Thyroid gland (tissue), 4 donors: ENCODE measurements at regions not wholly inside any gene's neighbourhood (a gene's known extent, or its start where the extent isn't known, plus 50 kb on each side); places are given as distances from the start of the nearest gene placed in this dataset.

Experiments
- DNase-seq, 2 donors: peaks; one replicate each; pipeline ENCODE4 v3.0.0-alpha.2; 2019
- H3K27ac ChIP-seq, 3 donors: fragments of 200-600 bp; sonication (generic); 1 replicate in 2 of 3; 2 replicates in 1 of 3; pipeline ENCODE4 v1.5.1; 2016 to 2019; ENCODE audit warnings: mild to moderate bottlenecking in 1 of 3, moderate library complexity in 1 of 3
- H3K27me3 ChIP-seq: fragments of 200-600 bp; sonication (generic); one replicate; pipeline ENCODE4 v1.5.1; 2019
- H3K36me3 ChIP-seq, 2 donors: fragments of 200-600 bp; sonication (generic); one replicate each; pipeline ENCODE4 v1.5.1; 2016 to 2019
- H3K4me1 ChIP-seq, 2 donors: fragments of 200-600 bp; sonication (generic); one replicate each; pipeline ENCODE4 v1.5.1; 2017 to 2019
- H3K4me3 ChIP-seq, 3 donors: fragments of 200-600 bp; sonication (generic); replicated peaks in 1 of 3; 1 replicate in 2 of 3; 2 replicates in 1 of 3; pipeline ENCODE4 v1.5.1; 2016; ENCODE audit warnings: mild to moderate bottlenecking in 1 of 3
- H3K9me3 ChIP-seq: fragments of 200-600 bp; sonication (generic); one replicate; pipeline ENCODE4 v1.5.1; 2017
- POLR2A ChIP-seq, 2 donors: fragments of 450-650 bp; IDR thresholded peaks; one replicate each; pipeline ENCODE4 v1.6.1; 2017; ENCODE audit warnings: antibody characterized with exemption in 2 of 2, mild to moderate bottlenecking in 2 of 2, moderate library complexity in 1 of 2
- WGBS, 2 donors: methylation state at CpG; one replicate each; pipeline ENCODE4 v1.1.5; 2017; 5-methylcytosine and 5-hydroxymethylcytosine counted together
- intact Hi-C: fragments of 100-400 bp; cut with DNase I; formaldehyde crosslinking; loops from one replicate; pipeline ENCODE4 v1.15.1; 2023
- TF ChIP-seq, protein P1 (sequence below), 6 experiments: fragments of 200-600 bp in 3 of 6; fragments of 450-650 bp in 3 of 6; sonication (generic) in 3 of 6; IDR thresholded peaks; one replicate each; pipeline ENCODE4 v1.5.1; 2016 to 2019; ENCODE audit warnings: antibody characterized with exemption in 6 of 6, mild to moderate bottlenecking in 2 of 6, inconsistent platforms in 1 of 6, moderate library complexity in 1 of 6

DNA sequence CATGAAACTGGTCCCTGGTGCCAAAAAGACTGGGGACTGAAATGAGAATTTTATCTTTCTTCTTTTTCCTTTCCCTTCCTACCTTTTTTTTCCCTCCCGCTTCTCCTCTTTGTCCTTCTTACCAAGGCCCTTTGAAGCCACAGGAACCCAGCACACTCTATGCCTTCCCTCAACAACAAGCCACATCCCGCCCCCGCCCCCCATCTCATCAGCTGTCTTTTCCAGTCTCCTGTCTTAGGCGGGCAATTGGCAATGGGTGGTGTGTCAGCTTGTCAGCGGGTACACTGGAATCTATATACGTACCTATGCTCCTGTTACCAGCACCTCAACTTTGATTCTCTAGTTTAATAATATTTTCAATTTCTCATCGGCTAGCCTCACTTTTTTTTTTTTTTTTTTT lies 56.3 kb upstream of the CHD2 start:
- Histone ChIP-seq H3K9me3 (no peaks in the 10 kb centered on the region), H3K27ac (no peak overlapping the region), H3K4me1 (peaks cover 8 to 25% of the 10 kb centered on the region in 2 donors), H3K4me3 (no peak overlapping the region), H3K36me3 (no peaks in the 10 kb centered on the region), H3K27me3 (no peaks in the 10 kb centered on the region)
- WGBS, 2 donors: 96 to 97% methylated on average over 7 of the region's 7 CpGs
- intact Hi-C loops: no loop called here
- DNase-seq: no peak
- TF ChIP-seq, protein P1, sequence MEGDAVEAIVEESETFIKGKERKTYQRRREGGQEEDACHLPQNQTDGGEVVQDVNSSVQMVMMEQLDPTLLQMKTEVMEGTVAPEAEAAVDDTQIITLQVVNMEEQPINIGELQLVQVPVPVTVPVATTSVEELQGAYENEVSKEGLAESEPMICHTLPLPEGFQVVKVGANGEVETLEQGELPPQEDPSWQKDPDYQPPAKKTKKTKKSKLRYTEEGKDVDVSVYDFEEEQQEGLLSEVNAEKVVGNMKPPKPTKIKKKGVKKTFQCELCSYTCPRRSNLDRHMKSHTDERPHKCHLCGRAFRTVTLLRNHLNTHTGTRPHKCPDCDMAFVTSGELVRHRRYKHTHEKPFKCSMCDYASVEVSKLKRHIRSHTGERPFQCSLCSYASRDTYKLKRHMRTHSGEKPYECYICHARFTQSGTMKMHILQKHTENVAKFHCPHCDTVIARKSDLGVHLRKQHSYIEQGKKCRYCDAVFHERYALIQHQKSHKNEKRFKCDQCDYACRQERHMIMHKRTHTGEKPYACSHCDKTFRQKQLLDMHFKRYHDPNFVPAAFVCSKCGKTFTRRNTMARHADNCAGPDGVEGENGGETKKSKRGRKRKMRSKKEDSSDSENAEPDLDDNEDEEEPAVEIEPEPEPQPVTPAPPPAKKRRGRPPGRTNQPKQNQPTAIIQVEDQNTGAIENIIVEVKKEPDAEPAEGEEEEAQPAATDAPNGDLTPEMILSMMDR (IDR thresholded peaks at IDR 0.05): no peak
- no peak for TF ChIP-seq POLR2A (IDR thresholded peaks at IDR 0.05)

DNA sequence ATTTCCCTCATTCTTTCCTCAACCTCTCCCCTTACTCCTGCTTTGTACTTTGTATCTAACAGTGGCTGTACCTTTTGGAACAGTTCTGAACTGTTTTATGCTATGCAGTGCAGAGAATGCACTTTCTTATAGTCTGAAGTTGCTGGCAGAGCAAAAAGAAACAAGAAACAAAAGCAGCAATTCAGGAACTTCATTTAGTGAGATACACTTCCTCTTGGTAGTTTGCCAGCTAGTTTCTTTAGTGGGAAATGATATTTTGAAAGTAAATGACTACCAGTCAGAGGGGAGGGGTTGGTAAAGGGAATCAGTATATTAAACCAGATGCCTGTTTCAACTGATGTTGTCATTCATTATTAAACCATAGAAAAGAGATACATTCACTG lies 55.0 kb upstream of the CHD2 start:
- Histone ChIP-seq H3K4me1 (peaks cover 2 to 18% of the 10 kb centered on the region in 2 donors), H3K36me3 (no peaks in the 10 kb centered on the region), H3K27ac (peak overlapping the region; percentile 10 to 62 (median 59)), H3K4me3 (no peak overlapping the region), H3K9me3 (no peaks in the 10 kb centered on the region), H3K27me3 (no peaks in the 10 kb centered on the region)
- intact Hi-C loops: no loop called here
- no peak for DNase-seq
- TF ChIP-seq POLR2A (IDR thresholded peaks at IDR 0.05): no peak
- TF ChIP-seq, protein P1 (IDR thresholded peaks at IDR 0.05): no peak

DNA sequence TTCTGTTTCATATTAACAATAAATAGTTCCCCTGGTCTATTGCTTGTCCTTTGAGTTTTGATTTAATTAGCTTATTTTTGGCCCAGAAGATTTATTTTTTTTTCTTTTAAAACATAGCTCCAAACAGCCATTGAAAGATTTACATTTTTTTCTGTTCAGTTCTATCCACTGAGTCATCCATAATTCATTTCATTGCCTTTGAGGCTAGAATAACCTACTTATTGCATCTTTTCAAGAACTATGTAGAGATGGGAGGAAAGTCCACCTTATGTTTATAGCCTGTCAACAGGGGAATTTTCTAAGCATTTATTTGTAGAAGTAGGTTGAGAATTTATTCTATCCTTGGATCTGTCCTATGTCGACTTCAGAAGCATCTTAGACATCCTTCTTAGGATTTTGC lies 53.4 kb upstream of the CHD2 start:
- DNase-seq: no peak
- WGBS, 2 donors: 88 to 97% methylated on average over 1 of the region's 1 CpG
- no peaks in the 10 kb centered on the region for H3K36me3 ChIP-seq
- no peaks in the 10 kb centered on the region for H3K27me3 ChIP-seq
- no peak overlapping the region for H3K4me3 ChIP-seq
- no peak overlapping the region for H3K27ac ChIP-seq
- H3K4me1 ChIP-seq: peaks cover 0 to 14% of the 10 kb centered on the region in 2 donors
- no peaks in the 10 kb centered on the region for H3K9me3 ChIP-seq
- intact Hi-C loops: no loop called here
- no peak for TF ChIP-seq POLR2A (IDR thresholded peaks at IDR 0.05)
- TF ChIP-seq, protein P1 (IDR thresholded peaks at IDR 0.05): no peak

DNA sequence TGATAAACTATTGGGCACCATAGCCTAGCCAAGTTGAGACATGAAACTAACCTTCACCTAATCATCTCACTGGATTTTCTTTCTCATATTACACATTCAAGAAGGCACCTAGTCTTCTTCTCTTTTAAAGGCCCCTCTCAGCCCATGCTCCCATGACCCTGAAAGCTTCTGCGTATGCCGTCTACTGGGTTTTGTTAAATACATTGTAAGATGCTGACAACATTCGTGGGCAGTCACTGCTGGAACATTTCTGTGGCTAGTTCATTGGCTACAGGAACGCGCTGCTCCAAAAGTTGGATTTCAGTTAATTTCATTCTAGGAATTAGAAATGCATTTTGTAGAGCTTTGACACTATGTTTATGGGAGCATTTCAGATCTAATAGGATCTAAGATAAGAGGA lies 52.3 kb upstream of the CHD2 start:
- no peak overlapping the region for H3K4me3 ChIP-seq
- H3K9me3 ChIP-seq: no peaks in the 10 kb centered on the region
- H3K36me3 ChIP-seq: no peaks in the 10 kb centered on the region
- H3K4me1 ChIP-seq: peaks cover 0 to 14% of the 10 kb centered on the region in 2 donors
- no peak for TF ChIP-seq POLR2A (IDR thresholded peaks at IDR 0.05)
- TF ChIP-seq, protein P1 (IDR thresholded peaks at IDR 0.05): no peak
- intact Hi-C loops: no loop called here
- WGBS, 2 donors: 88 to 98% methylated on average over 5 of the region's 5 CpGs
- H3K27me3 ChIP-seq: no peaks in the 10 kb centered on the region
- H3K27ac ChIP-seq: no peak overlapping the region
- no peak for DNase-seq

DNA sequence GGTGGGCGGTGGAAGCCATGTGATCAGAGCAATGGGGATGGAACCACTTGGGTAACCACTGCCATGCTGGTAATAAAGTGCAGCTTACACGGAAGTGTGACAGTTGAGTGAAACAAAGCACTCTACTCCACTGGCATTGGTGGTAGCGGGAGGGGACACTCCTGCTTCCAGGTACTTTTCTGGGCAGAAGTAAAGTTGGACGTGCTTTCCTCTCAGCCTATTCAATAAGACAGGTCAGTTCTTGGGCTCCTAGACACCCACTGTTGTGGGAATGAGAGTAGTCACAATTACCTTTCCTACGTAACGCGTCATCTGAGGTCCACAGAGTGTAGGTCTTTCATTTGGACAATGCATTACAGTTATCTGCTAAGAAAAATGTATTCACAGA lies 51.7 kb upstream of the CHD2 start:
- intact Hi-C loops: no loop called here
- no peaks in the 10 kb centered on the region for H3K27me3 ChIP-seq
- no peaks in the 10 kb centered on the region for H3K36me3 ChIP-seq
- H3K4me1 ChIP-seq: peaks cover 0 to 14% of the 10 kb centered on the region in 2 donors
- TF ChIP-seq, protein P1 (IDR thresholded peaks at IDR 0.05): no peak
- TF ChIP-seq POLR2A (IDR thresholded peaks at IDR 0.05): no peak
- no peak overlapping the region for H3K4me3 ChIP-seq
- H3K27ac ChIP-seq: no peak overlapping the region
- no peaks in the 10 kb centered on the region for H3K9me3 ChIP-seq
- DNase-seq: no peak
- WGBS, 2 donors: 97 to 99% methylated on average over 7 of the region's 7 CpGs
